ENCODE measurements at regions not wholly inside any gene's neighbourhood (a gene's known extent, or its start where the extent isn't known, plus 50 kb on each side); places are given as distances from the start of the nearest gene placed in this dataset.

DNA sequence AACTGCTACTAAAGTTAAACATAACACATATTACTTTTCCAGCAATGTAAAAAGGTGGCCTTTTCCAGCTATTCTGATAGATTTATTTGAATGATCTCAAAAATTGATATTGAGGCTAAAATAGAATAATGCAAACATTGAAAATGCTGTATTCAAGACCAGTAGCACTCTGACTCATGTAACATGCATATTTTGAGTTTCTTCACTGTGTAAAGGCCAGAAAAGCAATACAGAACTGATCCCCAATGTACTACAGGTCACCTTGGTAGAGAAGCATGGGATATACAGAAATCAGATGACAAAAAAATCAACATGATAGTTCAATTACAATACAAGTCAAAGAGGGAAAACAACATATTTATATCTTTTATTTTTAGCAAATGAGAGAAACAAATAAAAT, 419.6 kb downstream of the DIPK2A start:
- TF ChIP-seq, protein P1, sequence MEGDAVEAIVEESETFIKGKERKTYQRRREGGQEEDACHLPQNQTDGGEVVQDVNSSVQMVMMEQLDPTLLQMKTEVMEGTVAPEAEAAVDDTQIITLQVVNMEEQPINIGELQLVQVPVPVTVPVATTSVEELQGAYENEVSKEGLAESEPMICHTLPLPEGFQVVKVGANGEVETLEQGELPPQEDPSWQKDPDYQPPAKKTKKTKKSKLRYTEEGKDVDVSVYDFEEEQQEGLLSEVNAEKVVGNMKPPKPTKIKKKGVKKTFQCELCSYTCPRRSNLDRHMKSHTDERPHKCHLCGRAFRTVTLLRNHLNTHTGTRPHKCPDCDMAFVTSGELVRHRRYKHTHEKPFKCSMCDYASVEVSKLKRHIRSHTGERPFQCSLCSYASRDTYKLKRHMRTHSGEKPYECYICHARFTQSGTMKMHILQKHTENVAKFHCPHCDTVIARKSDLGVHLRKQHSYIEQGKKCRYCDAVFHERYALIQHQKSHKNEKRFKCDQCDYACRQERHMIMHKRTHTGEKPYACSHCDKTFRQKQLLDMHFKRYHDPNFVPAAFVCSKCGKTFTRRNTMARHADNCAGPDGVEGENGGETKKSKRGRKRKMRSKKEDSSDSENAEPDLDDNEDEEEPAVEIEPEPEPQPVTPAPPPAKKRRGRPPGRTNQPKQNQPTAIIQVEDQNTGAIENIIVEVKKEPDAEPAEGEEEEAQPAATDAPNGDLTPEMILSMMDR (IDR thresholded peaks at IDR 0.05) = no peak
- TF ChIP-seq POLR2A (IDR thresholded peaks at IDR 0.05) = no peak
